Stomach (tissue), 8 donors: ENCODE measurements at regions not wholly inside any gene's neighbourhood (a gene's known extent, or its start where the extent isn't known, plus 50 kb on each side); places are given as distances from the start of the nearest gene placed in this dataset.
A peak's percentile ranks its signal among the peaks of the same experiment; 100 is the strongest.

ENCODE experiments used
- DNase-seq, 2 donors: peaks; one replicate each; pipeline versions ENCODE4 v3.0.0 to v3.0.0-alpha.2; 2013 to 2019
- H3K27ac ChIP-seq, 5 donors: fragments of 200-600 bp in 4 of 5; sonication (generic) in 4 of 5; one replicate each; pipeline ENCODE4 v1.5.1; 2013 to 2019; ENCODE audit warnings: mild to moderate bottlenecking in 1 of 5, moderate library complexity in 1 of 5
- H3K27me3 ChIP-seq, 3 donors: fragments of 200-600 bp; sonication (generic); one replicate each; pipeline ENCODE4 v1.5.1; 2017 to 2019; ENCODE audit warnings: mixed run types in 1 of 3
- H3K36me3 ChIP-seq, 4 donors: fragments of 200-600 bp; sonication (generic); 1 replicate in 3 of 4; 2 replicates in 1 of 4; pipeline ENCODE4 v1.5.1; 2016 to 2019
- H3K4me1 ChIP-seq, 4 donors: fragments of 200-600 bp; sonication (generic); one replicate each; pipeline ENCODE4 v1.5.1; 2016 to 2019
- H3K4me3 ChIP-seq, 4 donors: fragments of 200-600 bp; sonication (generic) in 3 of 4; one replicate each; pipeline ENCODE4 v1.5.1; 2016 to 2019; ENCODE audit warnings: mild to moderate bottlenecking in 1 of 4
- H3K9me3 ChIP-seq, 4 donors: fragments of 200-600 bp; sonication (generic); one replicate each; pipeline ENCODE4 v1.5.1; 2016 to 2019
- EP300 ChIP-seq: sonication (generic); formaldehyde crosslinking; IDR thresholded peaks from one replicate; pipeline ENCODE4 v1.6.1; 2017; ENCODE audit warnings: antibody characterized with exemption
- POLR2A ChIP-seq, 4 donors: fragments of 450-650 bp; IDR thresholded peaks; one replicate each; pipeline ENCODE4 v1.6.1; 2016; ENCODE audit warnings: antibody characterized with exemption in 4 of 4, control low read depth in 2 of 4, mild to moderate bottlenecking in 1 of 4, moderate library complexity in 1 of 4
- POLR2AphosphoS5 ChIP-seq, 3 donors: sonication (generic); formaldehyde crosslinking; IDR thresholded peaks; one replicate each; pipeline ENCODE4 v1.6.1; 2016; ENCODE audit warnings: antibody characterized with exemption in 3 of 3
- WGBS, 5 donors: extraction: QIAGEN DNeasy Blood & Tissue Kit in 3 of 5; methylation state at CpG; one replicate each; pipeline versions ENCODE4 v1.1.5 to v1.1.7; 2013 to 2018; 5-methylcytosine and 5-hydroxymethylcytosine counted together
- intact Hi-C: fragments of 100-400 bp; cut with DNase I; formaldehyde crosslinking; loops from one replicate; pipeline ENCODE4 v1.15.1; 2023; ENCODE audit warnings: low total_unique reads
- TF ChIP-seq, protein P1 (sequence below), 7 experiments: fragments of 450-650 bp in 4 of 7; fragments of 200-600 bp in 3 of 7; sonication (generic) in 3 of 7; IDR thresholded peaks; one replicate each; pipeline ENCODE4 v1.5.1; 2016 to 2019; ENCODE audit warnings: antibody characterized with exemption in 7 of 7, control low read depth in 2 of 7, mild to moderate bottlenecking in 1 of 7
- donor health status: healthy with polysubstance abuse.
- donor health status: Bipolar disorder and iron deficiency.
- donor health status: healthy.

DNA sequence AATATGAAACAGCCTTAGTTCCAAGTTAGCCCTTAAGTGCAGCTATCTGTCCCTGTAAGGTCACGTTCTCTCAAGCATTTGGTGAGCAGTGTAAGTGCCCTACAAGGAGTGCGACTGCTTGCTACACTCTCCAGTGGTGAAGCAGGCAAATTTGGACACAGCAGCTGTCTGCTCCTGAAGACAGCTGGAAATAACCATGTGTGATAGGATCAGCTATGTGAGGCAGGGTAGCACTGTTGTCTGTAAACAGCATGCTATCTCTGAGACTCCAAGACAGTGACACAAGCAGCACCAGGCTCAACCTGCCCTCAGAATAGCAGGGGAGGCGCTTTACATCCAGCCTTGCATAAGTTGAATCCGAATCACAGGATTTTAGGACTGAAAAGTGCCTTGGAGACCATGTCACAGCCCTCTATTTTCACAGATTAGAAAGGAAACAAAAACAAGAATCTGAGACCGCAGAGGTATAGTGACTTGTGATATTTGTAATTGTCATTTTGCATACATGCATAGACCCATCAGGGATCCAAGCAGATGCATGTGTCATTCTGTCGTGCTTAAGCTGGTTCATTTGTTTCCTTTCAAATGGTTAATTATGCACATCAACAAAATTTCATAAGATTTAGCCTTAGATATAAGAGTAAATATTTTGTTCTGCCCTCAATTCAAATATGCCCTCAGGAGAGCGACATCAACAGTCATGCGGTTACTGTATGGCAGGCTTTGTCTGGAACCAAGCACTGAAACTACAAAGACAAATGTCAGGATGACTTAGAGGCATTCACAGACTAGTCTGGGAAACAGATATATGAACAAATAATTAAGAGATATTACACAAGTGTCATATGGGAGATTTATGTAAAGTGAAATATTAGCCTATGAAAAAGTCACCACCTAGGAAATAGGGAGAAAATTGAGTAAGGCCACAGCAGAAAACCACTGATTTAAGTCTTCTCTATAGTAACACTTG is 134.9 kb upstream of the NRIP1 start:
- 78 to 85% (median 82%) methylated on average over 8 of the region's 8 CpGs for WGBS, 5 donors
- Histone ChIP-seq H3K27me3 (no peaks in the 10 kb centered on the region), H3K36me3 (no peaks in the 10 kb centered on the region), H3K27ac (no peak overlapping the region), H3K4me1 (no peaks in the 10 kb centered on the region), H3K9me3 (no peaks in the 10 kb centered on the region), H3K4me3 (no peak overlapping the region)
- DNase-seq = peak in 1 of 2 donors; percentile 16
- TF ChIP-seq POLR2AphosphoS5 (IDR thresholded peaks at IDR 0.05) (no peak), EP300 (no peak), POLR2A (IDR thresholded peaks at IDR 0.05) (no peak)
- TF ChIP-seq, protein P1, sequence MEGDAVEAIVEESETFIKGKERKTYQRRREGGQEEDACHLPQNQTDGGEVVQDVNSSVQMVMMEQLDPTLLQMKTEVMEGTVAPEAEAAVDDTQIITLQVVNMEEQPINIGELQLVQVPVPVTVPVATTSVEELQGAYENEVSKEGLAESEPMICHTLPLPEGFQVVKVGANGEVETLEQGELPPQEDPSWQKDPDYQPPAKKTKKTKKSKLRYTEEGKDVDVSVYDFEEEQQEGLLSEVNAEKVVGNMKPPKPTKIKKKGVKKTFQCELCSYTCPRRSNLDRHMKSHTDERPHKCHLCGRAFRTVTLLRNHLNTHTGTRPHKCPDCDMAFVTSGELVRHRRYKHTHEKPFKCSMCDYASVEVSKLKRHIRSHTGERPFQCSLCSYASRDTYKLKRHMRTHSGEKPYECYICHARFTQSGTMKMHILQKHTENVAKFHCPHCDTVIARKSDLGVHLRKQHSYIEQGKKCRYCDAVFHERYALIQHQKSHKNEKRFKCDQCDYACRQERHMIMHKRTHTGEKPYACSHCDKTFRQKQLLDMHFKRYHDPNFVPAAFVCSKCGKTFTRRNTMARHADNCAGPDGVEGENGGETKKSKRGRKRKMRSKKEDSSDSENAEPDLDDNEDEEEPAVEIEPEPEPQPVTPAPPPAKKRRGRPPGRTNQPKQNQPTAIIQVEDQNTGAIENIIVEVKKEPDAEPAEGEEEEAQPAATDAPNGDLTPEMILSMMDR (IDR thresholded peaks at IDR 0.05) = no peak
- intact Hi-C loops = no loop called here

DNA sequence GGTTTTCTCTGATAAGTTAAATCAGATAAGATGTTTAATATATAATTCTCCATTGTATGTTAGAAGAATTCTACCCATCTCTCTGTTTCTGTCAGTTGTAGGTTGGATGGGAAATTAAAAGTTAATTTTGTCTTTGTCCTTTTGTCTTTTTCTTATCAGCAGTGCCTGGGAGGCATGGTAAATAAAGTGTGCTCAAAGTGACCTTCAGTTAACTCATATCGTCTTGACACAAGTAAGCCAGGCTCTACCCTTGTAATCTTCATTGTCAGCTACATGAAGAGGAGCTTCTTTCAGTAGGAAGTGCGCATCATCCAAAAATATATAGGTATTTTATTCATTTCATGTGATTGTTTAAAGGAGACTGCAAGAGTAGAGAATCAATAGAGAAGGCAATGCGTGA is 138.9 kb upstream of the NRIP1 start:
- no peaks in the 10 kb centered on the region for H3K9me3 ChIP-seq
- H3K27ac ChIP-seq = no peak overlapping the region
- DNase-seq = no peak
- H3K27me3 ChIP-seq = no peaks in the 10 kb centered on the region
- intact Hi-C loops = no loop called here
- no peak overlapping the region for H3K4me3 ChIP-seq
- H3K4me1 ChIP-seq = no peaks in the 10 kb centered on the region
- no peaks in the 10 kb centered on the region for H3K36me3 ChIP-seq
- WGBS, 5 donors = 65 to 71% (median 66%) methylated on average over 3 of the region's 3 CpGs
- TF ChIP-seq POLR2A (IDR thresholded peaks at IDR 0.05) (no peak), EP300 (no peak)
- TF ChIP-seq, protein P1 (IDR thresholded peaks at IDR 0.05) = no peak

DNA sequence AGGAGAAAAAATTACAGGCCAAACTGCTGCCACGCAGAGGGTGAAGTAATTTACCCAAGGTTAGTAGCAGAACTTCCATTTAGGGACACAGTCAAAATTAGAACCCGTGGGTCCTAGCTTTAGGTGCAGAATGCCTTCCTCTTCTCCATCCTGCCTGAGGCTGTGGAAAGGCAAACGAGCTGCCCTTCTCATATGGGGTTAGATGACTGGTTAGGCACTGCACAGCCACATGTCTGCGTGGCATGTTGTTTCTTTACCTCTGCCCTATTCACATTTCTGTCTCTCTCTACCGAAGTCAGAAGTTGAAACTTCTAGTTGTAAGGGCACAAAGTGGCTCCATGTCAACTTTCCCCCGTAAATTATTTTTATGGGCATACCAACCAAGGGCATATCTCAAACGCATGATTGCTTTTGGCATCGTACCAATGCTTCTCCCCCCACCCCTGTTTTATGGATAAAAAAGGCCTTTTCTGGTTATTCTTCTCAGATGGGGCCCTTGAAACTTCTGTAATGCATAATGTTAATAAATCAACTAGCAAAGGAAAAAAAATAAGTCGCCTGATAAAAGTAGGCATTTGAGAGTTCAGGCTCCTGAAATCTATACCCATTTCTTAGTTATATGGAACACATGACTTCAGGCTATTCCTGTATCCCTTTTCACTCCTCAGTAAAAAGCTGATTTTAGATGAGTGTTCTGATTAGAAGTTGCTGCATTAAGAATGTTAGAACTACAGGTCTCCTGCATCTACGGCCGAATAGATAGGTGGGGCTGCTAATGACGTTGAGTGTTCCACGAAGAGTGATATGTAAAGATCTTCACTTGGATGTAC is 139.6 kb upstream of the NRIP1 start:
- intact Hi-C loops = no loop called here
- Histone ChIP-seq H3K9me3 (no peaks in the 10 kb centered on the region), H3K4me1 (no peaks in the 10 kb centered on the region), H3K27me3 (no peaks in the 10 kb centered on the region), H3K27ac (no peak overlapping the region), H3K36me3 (no peaks in the 10 kb centered on the region), H3K4me3 (no peak overlapping the region)
- TF ChIP-seq, protein P1 (IDR thresholded peaks at IDR 0.05) = no peak
- TF ChIP-seq EP300 = no peak
- no peak for TF ChIP-seq POLR2AphosphoS5 (IDR thresholded peaks at IDR 0.05)
- no peak for TF ChIP-seq POLR2A (IDR thresholded peaks at IDR 0.05)
- DNase-seq = no peak
- 70 to 74% (median 73%) methylated on average over 13 of the region's 13 CpGs for WGBS, 5 donors

DNA sequence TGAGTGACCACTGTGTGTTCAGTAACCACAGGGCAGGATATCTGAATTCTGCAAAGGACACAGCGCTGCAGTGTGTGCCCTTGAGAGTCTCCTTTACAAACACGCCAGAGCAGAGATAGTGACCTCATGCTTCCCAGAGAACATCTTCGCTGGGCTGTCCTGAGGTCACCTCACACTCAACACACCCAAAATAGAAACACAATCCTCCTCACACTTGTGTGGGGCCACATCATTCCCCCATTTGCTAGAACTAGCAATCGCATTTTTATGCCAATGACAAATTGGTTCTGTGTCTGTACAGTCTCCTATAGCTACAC is 140.1 kb upstream of the NRIP1 start:
- Histone ChIP-seq H3K27ac (no peak overlapping the region), H3K4me1 (peaks cover 0 to 2% (median 0%) of the 10 kb centered on the region in 4 donors), H3K9me3 (no peaks in the 10 kb centered on the region), H3K4me3 (no peak overlapping the region), H3K36me3 (no peaks in the 10 kb centered on the region), H3K27me3 (no peaks in the 10 kb centered on the region)
- DNase-seq = no peak
- TF ChIP-seq POLR2AphosphoS5 (IDR thresholded peaks at IDR 0.05) = no peak
- no peak for TF ChIP-seq EP300
- no peak for TF ChIP-seq POLR2A (IDR thresholded peaks at IDR 0.05)
- TF ChIP-seq, protein P1 (IDR thresholded peaks at IDR 0.05) = no peak
- intact Hi-C loops = no loop called here
- 79 to 95% (median 92%) methylated on average over 4 of the region's 4 CpGs for WGBS, 5 donors
